SHP77 treated with DMSO at 0.1 percent for 48 hours (cell line): ENCODE measurements at regions not wholly inside any gene's neighbourhood (a gene's known extent, or its start where the extent isn't known, plus 50 kb on each side); places are given as distances from the start of the nearest gene placed in this dataset.
"Not testable (repeated sequence)": the region's sequence is repeated elsewhere in the genome, so short reads cannot be mapped to it uniquely, and the experiment has no call there.

Experiments used
- DNase-seq: peaks from one replicate; lab custom pipeline; 2025; lab: John Stamatoyannopoulos, UW

DNA sequence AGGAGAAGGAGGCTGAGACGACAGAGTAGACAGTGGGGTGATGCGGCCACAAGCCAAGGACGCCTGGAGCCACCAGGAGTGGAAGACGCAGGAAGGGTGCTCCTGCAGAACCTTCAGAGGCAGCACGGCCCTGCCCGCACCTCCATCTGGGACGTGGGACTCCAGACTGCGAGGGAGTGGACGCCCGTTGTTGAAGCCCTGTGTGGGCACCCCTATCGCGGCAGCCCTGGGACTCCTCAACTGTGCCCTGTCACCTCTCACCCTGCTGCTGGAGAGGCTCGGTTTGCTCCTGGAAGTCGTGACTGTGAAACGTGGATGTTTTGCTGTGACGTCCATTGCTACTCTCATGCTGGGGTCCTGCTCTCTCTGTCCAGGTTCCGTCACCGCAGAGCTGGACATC, 100.6 kb upstream of the LRPAP1 start:
- not testable (repeated sequence) for DNase-seq

GRCh38 chr4:3631544-3632266, 99.5 kb upstream of the LRPAP1 start:
- not testable (repeated sequence) for DNase-seq

DNA sequence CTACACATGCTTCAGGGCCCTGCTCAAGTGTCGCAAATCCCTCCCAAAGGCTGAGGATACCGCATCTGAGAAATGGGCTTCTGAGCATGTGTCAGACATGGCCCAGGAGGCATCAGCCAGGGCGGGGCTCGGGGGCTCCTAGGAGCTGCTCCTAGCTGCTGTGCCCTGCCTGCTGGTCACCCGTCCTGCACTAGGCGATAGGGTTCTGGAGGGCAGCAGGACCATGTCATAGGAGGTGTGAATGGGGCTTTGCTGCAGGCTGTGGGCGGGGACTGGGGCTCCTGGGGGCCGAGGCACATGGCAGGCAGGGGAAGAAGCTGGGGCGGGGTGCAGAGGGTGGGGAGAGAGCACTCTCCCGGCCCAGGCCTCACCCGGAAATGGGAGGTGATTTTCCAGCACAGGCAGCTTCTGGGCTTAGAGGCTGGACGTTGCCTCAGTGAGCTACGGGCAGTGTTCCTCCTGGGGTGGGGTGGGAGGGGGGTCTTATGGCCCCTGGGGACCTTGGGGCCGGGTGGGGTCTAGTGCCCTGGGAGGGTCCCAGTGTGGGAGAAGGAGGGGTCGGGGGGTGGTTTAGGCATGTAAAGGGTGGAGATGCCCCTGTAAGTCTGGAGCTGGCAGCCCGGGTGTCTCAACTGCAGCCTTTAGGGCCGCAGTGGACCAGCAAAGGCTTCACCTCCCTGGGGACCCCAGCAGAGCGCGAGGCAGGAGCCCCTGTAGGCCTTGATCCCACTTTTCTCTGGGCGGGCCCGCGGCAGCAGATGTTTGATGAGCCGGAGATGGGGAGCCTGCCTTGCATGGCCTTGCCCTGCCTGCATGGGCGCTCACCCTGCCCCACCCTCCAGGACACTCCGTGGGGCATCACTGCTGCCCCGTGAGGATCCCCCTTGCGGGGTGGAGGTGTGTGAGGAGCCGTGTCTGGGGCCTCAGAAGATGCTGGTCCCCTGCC, 98.6 kb upstream of the LRPAP1 start:
- no peak for DNase-seq

- DNase-seq = no peak
These were observed 97.9 kb upstream of the LRPAP1 start for GRCh38 chr4:3630136-3630597.

DNA sequence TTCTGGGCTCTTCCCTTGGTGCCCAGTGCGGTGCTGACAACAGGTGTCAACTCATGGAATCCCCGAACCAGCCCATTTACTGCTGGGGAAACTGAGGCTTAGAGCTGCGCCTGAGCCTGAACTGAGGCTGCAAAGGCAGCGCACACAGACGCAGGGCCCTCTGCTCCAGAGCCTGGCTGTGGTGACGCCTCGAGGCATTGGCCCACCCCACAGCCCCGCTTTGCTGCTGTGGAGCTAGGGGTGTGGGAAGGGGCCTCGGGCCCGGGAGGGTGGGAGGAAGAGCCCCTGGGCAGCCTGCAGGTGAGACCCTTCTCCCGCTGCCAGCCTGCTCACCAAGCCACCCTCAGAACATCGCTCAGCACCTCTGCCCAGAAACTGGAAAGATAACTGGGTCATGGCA, 97.4 kb upstream of the LRPAP1 start:
- DNase-seq = no peak

GRCh38 chr4:3629176-3629575, 97.0 kb upstream of the LRPAP1 start:
- DNase-seq = not testable (repeated sequence)

GRCh38 chr4:3628868-3629175, 96.6 kb upstream of the LRPAP1 start:
- no peak for DNase-seq

DNA sequence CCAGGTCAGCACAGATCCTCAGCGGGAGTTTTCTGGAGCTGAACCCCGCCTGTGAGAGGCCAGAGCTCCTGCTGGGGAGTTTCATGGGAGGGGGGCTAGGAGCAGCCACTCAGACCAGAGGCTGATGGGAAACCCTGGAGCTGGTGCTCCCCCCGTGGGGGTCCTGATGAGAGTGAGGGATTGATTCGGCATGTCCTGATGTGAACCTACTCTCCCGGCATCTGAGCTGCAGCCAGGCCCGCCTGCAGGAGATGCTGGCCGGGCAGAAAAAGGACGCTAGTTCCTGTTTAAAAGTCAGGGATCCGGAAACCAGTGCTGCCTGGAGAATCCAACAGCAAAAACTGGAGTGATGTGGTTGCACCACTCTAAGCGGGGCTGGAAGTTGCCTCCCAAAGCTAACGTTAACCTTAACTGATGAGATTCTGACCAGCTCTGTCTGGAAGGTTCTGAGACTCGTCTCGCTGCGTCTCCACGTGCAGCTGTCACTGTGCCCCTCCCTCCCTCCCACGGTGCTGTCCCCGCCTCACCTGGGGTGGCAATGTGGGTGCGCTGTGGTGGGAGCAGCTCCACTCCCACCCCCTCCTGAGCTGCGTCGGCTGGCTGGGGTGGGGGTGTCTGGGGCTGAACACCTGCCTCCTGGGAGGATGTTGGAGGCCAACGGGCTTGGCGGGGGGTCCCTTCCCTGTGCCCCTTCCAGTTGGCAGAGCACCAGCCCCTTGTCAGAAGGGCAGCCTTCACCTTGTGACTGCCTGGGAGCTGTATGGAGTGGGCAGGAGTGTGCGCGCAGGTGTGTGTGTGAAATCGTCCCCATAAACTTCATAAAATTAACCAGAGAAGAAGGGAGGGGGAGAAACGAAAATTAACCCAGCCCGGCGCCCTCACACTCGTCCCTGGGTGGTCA, 96.0 kb upstream of the LRPAP1 start:
- not testable (repeated sequence) for DNase-seq

DNA sequence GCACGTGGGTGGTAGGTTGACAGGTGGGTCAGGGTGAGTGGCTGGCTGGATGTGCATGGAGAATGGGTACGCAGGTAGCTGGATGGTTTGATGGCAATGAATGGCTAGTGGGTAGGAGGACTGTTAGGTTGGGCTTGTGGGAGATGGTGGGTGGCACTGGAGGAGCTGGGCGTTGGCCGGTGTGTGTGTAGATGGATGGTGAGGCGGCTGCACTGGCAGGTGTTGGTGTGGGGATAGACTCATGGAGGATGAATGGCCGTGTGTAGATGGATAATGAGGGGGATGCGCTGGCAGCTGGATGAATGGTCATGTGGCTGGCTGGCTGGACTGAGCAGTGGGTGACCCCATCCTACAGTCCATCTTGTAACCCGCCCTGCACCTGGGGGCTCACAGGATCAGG, 95.2 kb upstream of the LRPAP1 start:
- not testable (repeated sequence) for DNase-seq

GRCh38 chr4:3626131-3626884, 94.1 kb upstream of the LRPAP1 start:
- not testable (repeated sequence) for DNase-seq

GRCh38 chr4:3625286-3625875, 93.2 kb upstream of the LRPAP1 start:
- DNase-seq = not testable (repeated sequence)

DNA sequence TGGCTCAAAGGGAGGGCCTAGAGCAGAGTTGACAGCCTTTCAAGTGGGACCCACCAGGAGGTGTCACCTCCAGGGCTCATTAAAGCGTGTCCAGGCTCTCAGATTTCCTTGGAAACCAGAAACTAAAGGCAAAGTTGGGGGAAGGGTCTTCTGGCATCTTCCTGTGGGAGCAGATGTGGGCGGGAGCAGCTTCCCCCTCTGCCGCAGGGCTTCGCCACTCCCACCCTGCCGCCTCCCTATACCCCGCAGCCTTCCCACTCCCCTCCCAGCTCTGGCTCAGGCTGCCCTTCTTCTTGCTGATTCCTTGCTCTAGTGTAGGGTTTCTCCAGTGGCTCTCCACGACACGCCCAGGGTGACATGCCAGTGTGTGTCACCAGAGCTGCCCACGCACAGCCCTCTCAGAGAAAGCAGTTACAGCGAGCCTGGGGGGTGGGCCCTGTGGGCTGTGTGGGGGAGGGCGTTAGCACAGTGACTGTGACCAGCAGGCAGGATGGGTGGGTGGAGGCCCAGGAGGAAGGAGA, 91.6 kb upstream of the LRPAP1 start:
- not testable (repeated sequence) for DNase-seq

DNA sequence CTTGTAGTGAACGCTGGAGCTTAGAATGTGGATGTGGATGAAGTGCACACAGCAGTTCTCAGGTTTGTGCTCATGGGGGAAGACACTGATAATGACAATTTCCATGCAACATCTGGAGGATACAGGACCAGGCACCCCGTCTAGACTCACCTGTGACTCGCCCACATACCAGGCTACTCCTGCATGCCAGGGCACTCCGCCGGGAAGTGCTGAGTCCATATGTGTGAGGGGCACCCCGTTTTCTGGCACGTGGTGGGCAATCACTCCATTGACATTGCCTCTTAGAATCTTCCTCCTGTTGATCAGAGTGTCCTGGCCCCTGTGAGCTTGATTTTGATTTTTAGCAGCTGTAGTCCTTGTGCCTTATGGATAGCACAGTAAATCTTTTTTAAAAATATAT, 90.9 kb upstream of the LRPAP1 start:
- DNase-seq = no peak

GRCh38 chr4:3620365-3620764, 88.1 kb upstream of the LRPAP1 start:
- not testable (repeated sequence) for DNase-seq

- not testable (repeated sequence) for DNase-seq
These were observed 87.5 kb upstream of the LRPAP1 start for GRCh38 chr4:3619698-3620097.

GRCh38 chr4:3618341-3618740, 86.1 kb upstream of the LRPAP1 start:
- not testable (repeated sequence) for DNase-seq

- DNase-seq = no peak
These were observed 83.4 kb upstream of the LRPAP1 start for GRCh38 chr4:3615386-3616286.

DNA sequence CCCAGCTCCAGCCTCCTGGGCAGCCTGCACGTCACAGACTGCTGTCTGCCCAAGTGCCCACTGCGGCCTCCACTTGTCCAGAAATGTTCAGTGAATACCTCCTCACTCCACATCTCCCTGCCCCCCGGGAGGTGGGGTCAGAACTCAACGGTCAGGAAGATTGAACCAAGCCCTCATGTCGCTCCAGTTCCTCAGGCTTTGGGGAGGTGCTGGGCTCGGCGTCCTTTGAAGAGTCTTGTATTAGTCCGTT, 82.4 kb upstream of the LRPAP1 start:
- DNase-seq = no peak

- DNase-seq = no peak
These were observed 81.9 kb upstream of the LRPAP1 start for GRCh38 chr4:3613967-3614730.
